ENCODE measurements at regions not wholly inside any gene's neighbourhood (a gene's known extent, or its start where the extent isn't known, plus 50 kb on each side); places are given as distances from the start of the nearest gene placed in this dataset.

GRCh38 chr6:141890661-141891060 lies 242.1 kb upstream of the GJE1 start:
- Histone ChIP-seq H3K4me3 (ENCODE audit: low read length) (no peak overlapping the region), H3K36me3 (replicated peaks; ENCODE audit: insufficient read depth, low read length) (no peaks in the 10 kb centered on the region), H2AFZ (ENCODE audit: low read length) (no peak overlapping the region), H3K4me2 (ENCODE audit: low read depth, low read length) (no peak overlapping the region), H3K9ac (ENCODE audit: low read length) (no peak overlapping the region), H3F3A (ENCODE audit: insufficient read depth, low read length) (no peaks in the 10 kb centered on the region), H3K27me3 (replicated peaks; ENCODE audit: insufficient read depth, low read length) (no peaks in the 10 kb centered on the region), H3K9me2 (replicated peaks; ENCODE audit: insufficient read depth, low read length) (no peaks in the 10 kb centered on the region), H4K20me1 (ENCODE audit: insufficient read depth, low read length) (no peaks in the 10 kb centered on the region), H3K27ac (ENCODE audit: low read length) (no peak overlapping the region), H3K4me1 (ENCODE audit: low read length) (no peaks in the 10 kb centered on the region), H3K79me2 (ENCODE audit: low read length) (no peaks in the 10 kb centered on the region), H3K9me3 (replicated peaks; ENCODE audit: insufficient read depth, low read length) (no peaks in the 10 kb centered on the region)
- no peak for DNase-seq
- TF ChIP-seq EZH2 (optimal IDR thresholded peaks at IDR 0.05; ENCODE audit: low read depth, low read length) (no peak), CTCF (IDR thresholded peaks at IDR 0.05; ENCODE audit: low read length) (no peak), EZH2phosphoT487 (IDR thresholded peaks at IDR 0.05; ENCODE audit: low read length) (no peak)

GRCh38 chr6:141884850-141885249 lies 247.9 kb upstream of the GJE1 start:
- H3K9me3 ChIP-seq (replicated peaks; ENCODE audit: insufficient read depth, low read length): no peaks in the 10 kb centered on the region
- H3K4me2 ChIP-seq (ENCODE audit: low read depth, low read length): no peak overlapping the region
- H3K36me3 ChIP-seq (replicated peaks; ENCODE audit: insufficient read depth, low read length): no peaks in the 10 kb centered on the region
- no peaks in the 10 kb centered on the region for H3K9me2 ChIP-seq (replicated peaks; ENCODE audit: insufficient read depth, low read length)
- H3K27ac ChIP-seq (ENCODE audit: low read length): no peak overlapping the region
- no peak overlapping the region for H3K9ac ChIP-seq (ENCODE audit: low read length)
- TF ChIP-seq CTCF (IDR thresholded peaks at IDR 0.05; ENCODE audit: low read length): no peak
- TF ChIP-seq EZH2 (optimal IDR thresholded peaks at IDR 0.05; ENCODE audit: low read depth, low read length): no peak
- TF ChIP-seq EZH2phosphoT487 (IDR thresholded peaks at IDR 0.05; ENCODE audit: low read length): no peak
- H3K27me3 ChIP-seq (replicated peaks; ENCODE audit: insufficient read depth, low read length): no peaks in the 10 kb centered on the region
- H3K79me2 ChIP-seq (ENCODE audit: low read length): no peaks in the 10 kb centered on the region
- no peak overlapping the region for H3K4me3 ChIP-seq (ENCODE audit: low read length)
- no peaks in the 10 kb centered on the region for H3F3A ChIP-seq (ENCODE audit: insufficient read depth, low read length)
- H2AFZ ChIP-seq (ENCODE audit: low read length): no peak overlapping the region
- H3K4me1 ChIP-seq (ENCODE audit: low read length): no peaks in the 10 kb centered on the region
- DNase-seq: no peak
- no peaks in the 10 kb centered on the region for H4K20me1 ChIP-seq (ENCODE audit: insufficient read depth, low read length)

GRCh38 chr6:141878686-141879085 lies 254.0 kb upstream of the GJE1 start:
- TF ChIP-seq CTCF (IDR thresholded peaks at IDR 0.05; ENCODE audit: low read length) (no peak), EZH2phosphoT487 (IDR thresholded peaks at IDR 0.05; ENCODE audit: low read length) (no peak), EZH2 (optimal IDR thresholded peaks at IDR 0.05; ENCODE audit: low read depth, low read length) (no peak)
- Histone ChIP-seq H3K79me2 (ENCODE audit: low read length) (no peaks in the 10 kb centered on the region), H3K27ac (ENCODE audit: low read length) (no peak overlapping the region), H3F3A (ENCODE audit: insufficient read depth, low read length) (no peaks in the 10 kb centered on the region), H3K9ac (ENCODE audit: low read length) (no peak overlapping the region), H3K4me2 (ENCODE audit: low read depth, low read length) (no peak overlapping the region), H3K4me1 (ENCODE audit: low read length) (no peaks in the 10 kb centered on the region), H2AFZ (ENCODE audit: low read length) (no peak overlapping the region), H3K4me3 (ENCODE audit: low read length) (no peak overlapping the region), H4K20me1 (ENCODE audit: insufficient read depth, low read length) (no peaks in the 10 kb centered on the region), H3K27me3 (replicated peaks; ENCODE audit: insufficient read depth, low read length) (no peaks in the 10 kb centered on the region), H3K36me3 (replicated peaks; ENCODE audit: insufficient read depth, low read length) (no peaks in the 10 kb centered on the region), H3K9me3 (replicated peaks; ENCODE audit: insufficient read depth, low read length) (no peaks in the 10 kb centered on the region), H3K9me2 (replicated peaks; ENCODE audit: insufficient read depth, low read length) (no peaks in the 10 kb centered on the region)
- no peak for DNase-seq
